HCT116 (cell line): ENCODE measurements at regions not wholly inside any gene's neighbourhood (a gene's known extent, or its start where the extent isn't known, plus 50 kb on each side); places are given as distances from the start of the nearest gene placed in this dataset.

ENCODE experiments used
- CEBPB ChIP-seq: IDR thresholded peaks from 2 replicates; pipeline ENCODE4 v1.6.1; 2012; ENCODE audit warnings: low read depth
- ELF1 ChIP-seq: IDR thresholded peaks from 2 replicates; pipeline ENCODE4 v1.6.1; 2012; ENCODE audit warnings: low read depth, borderline replicate concordance
- EZH2 ChIP-seq: fragments of 200-600 bp; sonication (generic); IDR thresholded peaks from 2 replicates; pipeline ENCODE4 v1.6.1; 2017; ENCODE audit warnings: antibody characterized with exemption, mixed run types
- EZH2phosphoT487 ChIP-seq: fragments of 200-600 bp; IDR thresholded peaks from 2 replicates; pipeline ENCODE4 v1.6.1; 2018; ENCODE audit warnings: antibody characterized with exemption, borderline replicate concordance
- POLR2A ChIP-seq: IDR thresholded peaks from 2 replicates; pipeline ENCODE4 v1.7.0; 2011; ENCODE audit warnings: borderline replicate concordance; ENCODE audit not compliant: insufficient read depth, insufficient read length; ENCODE audit errors: extremely low read depth
- POLR2AphosphoS5 ChIP-seq: IDR thresholded peaks from 2 replicates; pipeline ENCODE4 v1.6.1; 2011; ENCODE audit warnings: mild to moderate bottlenecking, low read depth, low read length, moderate library complexity
- RAD21 ChIP-seq: IDR thresholded peaks from 2 replicates; pipeline ENCODE4 v1.6.1; 2012; ENCODE audit warnings: low read depth, mild to moderate bottlenecking
- SIN3A ChIP-seq: IDR thresholded peaks from 2 replicates; pipeline ENCODE4 v1.6.1; 2012; ENCODE audit warnings: low read depth
- SRF ChIP-seq: IDR thresholded peaks from 2 replicates; pipeline ENCODE4 v1.6.1; 2012; ENCODE audit warnings: low read depth
- TCF7L2 ChIP-seq: IDR thresholded peaks from 2 replicates; pipeline ENCODE4 v1.7.0; 2011; ENCODE audit warnings: borderline replicate concordance, inconsistent platforms; ENCODE audit not compliant: insufficient read depth, insufficient read length; ENCODE audit errors: extremely low read depth
- TF ChIP-seq, protein P1 (sequence below), 3 experiments: fragments of 200-600 bp in 1 of 3; sonication (generic) in 1 of 3; IDR thresholded peaks in 2 of 3; conservative IDR thresholded peaks in 1 of 3; 2 replicates each; pipeline ENCODE4 v1.5.1; 2012 to 2017; ENCODE audit warnings: low read depth in 2 of 3, low read length in 2 of 3, antibody characterized with exemption in 1 of 3, borderline replicate concordance in 1 of 3, control low read depth in 1 of 3, mild to moderate bottlenecking in 1 of 3, mixed read lengths in 1 of 3, mixed run types in 1 of 3, moderate library complexity in 1 of 3; ENCODE audit not compliant: insufficient read depth in 1 of 3
- TF ChIP-seq, protein P2 (sequence below): IDR thresholded peaks from 2 replicates; pipeline ENCODE4 v1.6.1; 2012
- TF ChIP-seq, protein P3 (sequence below): IDR thresholded peaks from 2 replicates; pipeline ENCODE4 v1.6.1; 2012; ENCODE audit warnings: low read depth

DNA sequence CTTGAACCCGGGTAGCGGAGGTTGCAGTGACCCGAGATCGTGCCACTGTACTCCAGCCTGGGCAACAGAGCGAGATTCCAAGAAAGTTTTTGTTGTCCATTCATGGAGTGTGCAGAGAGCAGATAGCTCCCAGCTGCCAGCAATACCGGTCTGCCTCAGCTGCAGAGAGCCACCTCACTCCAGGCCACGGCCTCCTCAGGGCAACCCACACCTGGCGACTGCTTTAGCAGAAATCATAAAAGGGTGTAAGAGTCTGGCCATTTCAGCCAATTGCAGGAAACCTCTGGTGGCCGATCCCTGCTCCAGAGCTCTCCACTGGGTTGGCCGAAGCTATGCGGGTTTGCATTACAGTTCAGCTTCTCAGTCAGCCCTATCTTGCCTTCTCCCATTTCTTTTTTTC lies 227.4 kb upstream of the BCOR start:
- no peak for TF ChIP-seq POLR2A
- no peak for TF ChIP-seq ELF1
- TF ChIP-seq, protein P1, sequence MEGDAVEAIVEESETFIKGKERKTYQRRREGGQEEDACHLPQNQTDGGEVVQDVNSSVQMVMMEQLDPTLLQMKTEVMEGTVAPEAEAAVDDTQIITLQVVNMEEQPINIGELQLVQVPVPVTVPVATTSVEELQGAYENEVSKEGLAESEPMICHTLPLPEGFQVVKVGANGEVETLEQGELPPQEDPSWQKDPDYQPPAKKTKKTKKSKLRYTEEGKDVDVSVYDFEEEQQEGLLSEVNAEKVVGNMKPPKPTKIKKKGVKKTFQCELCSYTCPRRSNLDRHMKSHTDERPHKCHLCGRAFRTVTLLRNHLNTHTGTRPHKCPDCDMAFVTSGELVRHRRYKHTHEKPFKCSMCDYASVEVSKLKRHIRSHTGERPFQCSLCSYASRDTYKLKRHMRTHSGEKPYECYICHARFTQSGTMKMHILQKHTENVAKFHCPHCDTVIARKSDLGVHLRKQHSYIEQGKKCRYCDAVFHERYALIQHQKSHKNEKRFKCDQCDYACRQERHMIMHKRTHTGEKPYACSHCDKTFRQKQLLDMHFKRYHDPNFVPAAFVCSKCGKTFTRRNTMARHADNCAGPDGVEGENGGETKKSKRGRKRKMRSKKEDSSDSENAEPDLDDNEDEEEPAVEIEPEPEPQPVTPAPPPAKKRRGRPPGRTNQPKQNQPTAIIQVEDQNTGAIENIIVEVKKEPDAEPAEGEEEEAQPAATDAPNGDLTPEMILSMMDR (IDR thresholded peaks at IDR 0.05 in 2 of 3, conservative IDR thresholded peaks at IDR 0.05 in 1 of 3; ENCODE audit: borderline replicate concordance in 1 of 3, insufficient read depth in 1 of 3, low read depth in 2 of 3, low read length in 2 of 3) = no peak
- no peak for TF ChIP-seq CEBPB
- TF ChIP-seq, protein P2, sequence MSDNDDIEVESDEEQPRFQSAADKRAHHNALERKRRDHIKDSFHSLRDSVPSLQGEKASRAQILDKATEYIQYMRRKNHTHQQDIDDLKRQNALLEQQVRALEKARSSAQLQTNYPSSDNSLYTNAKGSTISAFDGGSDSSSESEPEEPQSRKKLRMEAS = no peak
- TF ChIP-seq POLR2AphosphoS5 = no peak
- no peak for TF ChIP-seq RAD21
- no peak for TF ChIP-seq EZH2phosphoT487
- TF ChIP-seq EZH2 = no peak
- no peak for TF ChIP-seq TCF7L2
- TF ChIP-seq SRF = no peak
- no peak for TF ChIP-seq SIN3A
- TF ChIP-seq, protein P3, sequence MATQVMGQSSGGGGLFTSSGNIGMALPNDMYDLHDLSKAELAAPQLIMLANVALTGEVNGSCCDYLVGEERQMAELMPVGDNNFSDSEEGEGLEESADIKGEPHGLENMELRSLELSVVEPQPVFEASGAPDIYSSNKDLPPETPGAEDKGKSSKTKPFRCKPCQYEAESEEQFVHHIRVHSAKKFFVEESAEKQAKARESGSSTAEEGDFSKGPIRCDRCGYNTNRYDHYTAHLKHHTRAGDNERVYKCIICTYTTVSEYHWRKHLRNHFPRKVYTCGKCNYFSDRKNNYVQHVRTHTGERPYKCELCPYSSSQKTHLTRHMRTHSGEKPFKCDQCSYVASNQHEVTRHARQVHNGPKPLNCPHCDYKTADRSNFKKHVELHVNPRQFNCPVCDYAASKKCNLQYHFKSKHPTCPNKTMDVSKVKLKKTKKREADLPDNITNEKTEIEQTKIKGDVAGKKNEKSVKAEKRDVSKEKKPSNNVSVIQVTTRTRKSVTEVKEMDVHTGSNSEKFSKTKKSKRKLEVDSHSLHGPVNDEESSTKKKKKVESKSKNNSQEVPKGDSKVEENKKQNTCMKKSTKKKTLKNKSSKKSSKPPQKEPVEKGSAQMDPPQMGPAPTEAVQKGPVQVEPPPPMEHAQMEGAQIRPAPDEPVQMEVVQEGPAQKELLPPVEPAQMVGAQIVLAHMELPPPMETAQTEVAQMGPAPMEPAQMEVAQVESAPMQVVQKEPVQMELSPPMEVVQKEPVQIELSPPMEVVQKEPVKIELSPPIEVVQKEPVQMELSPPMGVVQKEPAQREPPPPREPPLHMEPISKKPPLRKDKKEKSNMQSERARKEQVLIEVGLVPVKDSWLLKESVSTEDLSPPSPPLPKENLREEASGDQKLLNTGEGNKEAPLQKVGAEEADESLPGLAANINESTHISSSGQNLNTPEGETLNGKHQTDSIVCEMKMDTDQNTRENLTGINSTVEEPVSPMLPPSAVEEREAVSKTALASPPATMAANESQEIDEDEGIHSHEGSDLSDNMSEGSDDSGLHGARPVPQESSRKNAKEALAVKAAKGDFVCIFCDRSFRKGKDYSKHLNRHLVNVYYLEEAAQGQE = no peak
